22Rv1 (cell line): ENCODE measurements at regions not wholly inside any gene's neighbourhood (a gene's known extent, or its start where the extent isn't known, plus 50 kb on each side); places are given as distances from the start of the nearest gene placed in this dataset.
"Not testable (repeated sequence)": the region's sequence is repeated elsewhere in the genome, so short reads cannot be mapped to it uniquely, and the experiment has no call there.

Experiments used
- H3K27ac ChIP-seq: fragments of 450-650 bp; 2 replicates; pipeline ENCODE4 v1.5.1; 2017
- ZFX ChIP-seq: fragments of 450-650 bp; IDR thresholded peaks from 2 replicates; pipeline ENCODE4 v1.6.1; 2017; ENCODE audit warnings: antibody characterized with exemption, borderline replicate concordance
- TF ChIP-seq, protein P1 (sequence below): fragments of 450-650 bp; IDR thresholded peaks from 2 replicates; pipeline ENCODE4 v1.5.1; 2017; ENCODE audit warnings: mild to moderate bottlenecking

DNA sequence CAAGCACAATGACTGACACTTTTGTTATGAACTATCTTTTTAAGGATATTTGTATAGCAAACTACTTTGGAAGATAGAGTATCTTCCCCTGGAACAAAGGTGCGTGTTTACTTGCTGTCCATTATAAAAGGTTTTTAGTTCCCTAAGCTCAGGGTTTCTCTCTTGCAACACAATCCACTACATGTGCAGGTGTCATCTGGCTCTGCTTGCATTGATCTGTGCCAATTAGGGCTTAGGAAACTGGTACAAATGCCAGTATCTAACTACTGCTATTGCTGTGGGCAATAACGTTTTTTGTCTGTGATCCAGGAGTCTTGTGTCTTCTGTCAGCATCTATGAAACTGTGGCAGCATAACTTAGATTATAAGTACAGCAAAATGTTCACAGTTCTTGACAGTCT is 68.3 kb upstream of the ABCD3 start:
- H3K27ac ChIP-seq: no peak overlapping the region
- TF ChIP-seq, protein P1, sequence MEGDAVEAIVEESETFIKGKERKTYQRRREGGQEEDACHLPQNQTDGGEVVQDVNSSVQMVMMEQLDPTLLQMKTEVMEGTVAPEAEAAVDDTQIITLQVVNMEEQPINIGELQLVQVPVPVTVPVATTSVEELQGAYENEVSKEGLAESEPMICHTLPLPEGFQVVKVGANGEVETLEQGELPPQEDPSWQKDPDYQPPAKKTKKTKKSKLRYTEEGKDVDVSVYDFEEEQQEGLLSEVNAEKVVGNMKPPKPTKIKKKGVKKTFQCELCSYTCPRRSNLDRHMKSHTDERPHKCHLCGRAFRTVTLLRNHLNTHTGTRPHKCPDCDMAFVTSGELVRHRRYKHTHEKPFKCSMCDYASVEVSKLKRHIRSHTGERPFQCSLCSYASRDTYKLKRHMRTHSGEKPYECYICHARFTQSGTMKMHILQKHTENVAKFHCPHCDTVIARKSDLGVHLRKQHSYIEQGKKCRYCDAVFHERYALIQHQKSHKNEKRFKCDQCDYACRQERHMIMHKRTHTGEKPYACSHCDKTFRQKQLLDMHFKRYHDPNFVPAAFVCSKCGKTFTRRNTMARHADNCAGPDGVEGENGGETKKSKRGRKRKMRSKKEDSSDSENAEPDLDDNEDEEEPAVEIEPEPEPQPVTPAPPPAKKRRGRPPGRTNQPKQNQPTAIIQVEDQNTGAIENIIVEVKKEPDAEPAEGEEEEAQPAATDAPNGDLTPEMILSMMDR: no peak
- TF ChIP-seq ZFX: no peak

DNA sequence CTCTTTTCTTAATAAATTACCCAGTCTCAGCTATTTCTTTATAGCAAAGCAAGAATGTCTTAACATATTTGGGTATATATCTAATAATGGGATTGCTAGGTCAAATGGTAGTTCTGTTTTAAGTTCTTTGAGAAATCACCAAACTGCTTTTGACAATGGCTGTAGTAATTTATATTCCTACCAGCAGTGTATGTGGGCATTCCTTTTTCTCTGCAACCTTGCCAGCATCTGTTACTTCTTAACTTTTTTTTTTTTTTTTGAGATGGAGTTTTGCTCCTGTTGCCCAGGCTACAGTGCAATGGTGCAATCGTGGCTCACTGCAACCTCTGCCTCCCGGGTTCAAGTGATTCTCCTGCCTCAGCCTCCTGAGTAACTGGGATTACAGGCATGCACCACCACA is 69.8 kb upstream of the ABCD3 start:
- H3K27ac ChIP-seq: not testable (repeated sequence)

DNA sequence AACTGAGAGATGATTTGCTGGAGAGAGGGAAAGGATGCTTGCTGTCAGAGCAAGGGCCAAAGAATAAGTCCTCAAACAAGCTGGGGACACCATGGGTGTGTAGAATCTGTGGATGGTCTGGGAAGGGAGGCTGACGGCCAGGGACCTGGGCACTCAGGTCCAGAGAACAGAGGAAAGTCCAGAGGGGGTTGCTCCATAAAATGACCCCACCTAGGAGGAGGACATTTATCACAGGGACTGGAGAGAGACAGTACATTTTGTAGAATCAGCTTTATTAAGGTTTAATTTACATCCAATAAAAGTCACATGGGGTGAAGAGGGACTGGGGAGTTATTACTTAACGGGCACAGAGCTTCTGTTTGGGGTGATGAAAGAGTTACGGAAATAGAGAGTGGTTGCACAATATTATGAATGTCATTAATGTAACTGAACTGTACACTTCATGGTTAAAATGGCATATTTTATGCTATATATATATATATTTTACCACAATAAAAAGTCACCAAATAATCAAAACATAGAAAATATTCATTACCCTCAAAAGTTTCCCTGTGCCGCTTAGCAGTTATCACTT is 73.0 kb upstream of the ABCD3 start:
- no peak overlapping the region for H3K27ac ChIP-seq
- TF ChIP-seq ZFX: no peak
- TF ChIP-seq, protein P1: no peak

DNA sequence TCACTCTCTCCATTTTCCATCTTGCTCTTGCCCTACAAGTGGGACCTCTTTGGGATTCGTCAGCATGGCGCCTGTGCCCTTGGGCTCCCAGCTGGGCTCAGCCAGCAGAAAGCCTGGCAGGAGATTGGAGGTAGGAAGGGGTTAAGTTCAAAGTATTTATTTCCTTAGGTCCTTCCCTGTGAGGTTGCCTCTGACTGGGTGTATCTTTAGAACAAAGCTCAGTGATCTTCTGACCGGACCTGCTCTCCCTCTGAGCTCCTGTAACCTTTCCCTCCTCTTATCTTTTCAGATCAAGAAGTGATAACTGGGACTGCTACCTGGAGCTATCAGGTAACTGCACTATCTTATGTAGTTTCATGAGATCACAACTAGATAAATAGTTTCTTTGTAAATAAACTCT is 75.8 kb upstream of the ABCD3 start:
- H3K27ac ChIP-seq: no peak overlapping the region
- no peak for TF ChIP-seq ZFX
- TF ChIP-seq, protein P1: no peak

DNA sequence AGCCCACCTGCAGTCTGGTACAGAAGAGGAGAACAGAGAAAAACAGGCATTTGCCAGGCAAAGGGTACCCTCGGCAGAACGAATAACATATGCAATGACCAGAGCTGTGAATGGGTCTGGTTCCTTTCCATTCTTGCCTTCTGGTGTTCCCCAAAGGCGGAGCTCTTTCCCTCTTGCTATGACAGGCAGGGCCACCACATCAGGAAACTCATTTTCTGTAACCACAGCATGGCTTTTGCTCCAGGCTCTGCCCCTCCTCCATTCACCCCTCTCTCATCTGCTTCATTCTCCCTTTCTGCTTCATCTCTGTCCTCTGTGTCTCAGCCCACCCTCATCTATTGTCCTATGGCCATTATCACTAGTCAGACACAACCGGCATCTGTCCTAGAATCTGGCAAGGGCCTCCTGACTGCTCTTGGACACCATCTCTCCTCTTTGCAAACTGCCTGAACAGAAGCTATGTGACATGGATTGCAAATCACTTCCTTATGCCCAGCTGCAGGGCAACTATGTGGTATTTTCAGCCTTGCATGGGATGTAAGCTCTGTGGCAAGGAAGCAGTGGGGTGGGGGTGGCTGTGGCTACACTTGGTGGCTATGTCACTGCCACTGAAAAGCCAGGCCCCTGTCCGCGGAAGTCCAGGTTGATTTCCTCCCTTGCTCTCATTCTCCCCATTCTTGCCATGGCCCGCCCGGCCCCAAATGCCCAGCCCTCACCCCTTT is 78.8 kb upstream of the ABCD3 start:
- TF ChIP-seq ZFX: no peak
- TF ChIP-seq, protein P1: no peak
- H3K27ac ChIP-seq: no peak overlapping the region

DNA sequence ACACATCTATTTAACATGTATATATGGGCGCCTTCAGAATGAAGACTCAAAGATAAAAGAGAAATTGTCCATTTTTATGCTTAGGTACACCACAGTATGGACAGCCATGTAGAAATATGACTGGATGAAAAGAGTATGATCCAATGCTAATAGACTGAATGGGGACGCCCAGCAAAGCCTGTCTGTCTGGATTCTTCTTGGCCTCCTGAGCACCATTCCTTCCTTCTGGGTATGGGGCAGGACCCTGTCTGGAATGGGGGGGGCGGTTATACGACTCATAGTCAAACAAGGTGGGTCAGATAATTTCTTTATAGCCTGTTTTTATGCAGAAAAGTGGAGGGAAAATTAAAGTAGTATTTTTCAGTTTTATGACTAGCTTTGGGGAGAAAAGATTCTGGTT is 81.2 kb upstream of the ABCD3 start:
- H3K27ac ChIP-seq: no peak overlapping the region
- no peak for TF ChIP-seq ZFX
- TF ChIP-seq, protein P1: no peak

DNA sequence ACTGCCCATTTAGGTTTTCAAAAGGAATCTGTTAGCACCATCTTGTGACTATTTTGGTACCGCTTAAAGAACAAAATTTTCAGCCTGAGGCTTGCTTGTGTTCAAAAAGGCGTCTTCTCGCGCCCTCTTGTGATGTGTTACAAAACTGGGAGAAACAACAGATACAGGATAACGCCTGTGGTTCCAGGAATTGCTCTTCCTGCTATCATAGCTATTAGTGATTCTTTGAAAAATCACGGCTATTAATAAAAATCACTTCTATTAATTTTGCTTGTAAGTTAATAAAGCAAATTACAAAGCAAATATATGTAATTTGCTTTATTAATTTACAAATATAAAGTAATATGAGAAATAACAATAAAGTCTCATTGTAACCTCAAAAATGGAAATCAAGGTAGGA is 82.2 kb upstream of the ABCD3 start:
- H3K27ac ChIP-seq: no peak overlapping the region
- no peak for TF ChIP-seq ZFX
- TF ChIP-seq, protein P1: peak; percentile 87
